ENCODE measurements at regions not wholly inside any gene's neighbourhood (a gene's known extent, or its start where the extent isn't known, plus 50 kb on each side); places are given as distances from the start of the nearest gene placed in this dataset.

DNA sequence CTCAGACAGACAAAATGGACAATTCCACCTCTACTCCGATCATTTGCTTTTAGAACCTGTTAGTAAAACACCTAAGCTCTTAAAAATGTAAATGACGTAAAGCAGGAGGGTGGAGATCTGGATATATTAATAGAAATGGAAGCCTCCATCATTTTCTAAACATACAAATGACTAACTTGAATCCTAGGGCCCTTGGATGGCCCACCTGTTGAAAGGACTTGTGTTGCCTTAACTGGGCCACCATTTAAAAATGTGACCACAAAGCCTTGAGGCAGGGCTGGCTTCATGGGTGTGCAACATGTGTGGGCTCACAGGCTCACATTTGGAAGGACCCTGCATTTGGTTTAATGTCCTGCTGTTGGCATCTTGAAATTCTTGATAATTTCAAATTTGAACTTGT, 131.5 kb upstream of the PRMT8 start:
- TF ChIP-seq SP1 (IDR thresholded peaks at IDR 0.05) (no peak), HNF4G (IDR thresholded peaks at IDR 0.05) (no peak), JUND (IDR thresholded peaks at IDR 0.05) (no peak), RAD21 (IDR thresholded peaks at IDR 0.05) (no peak), NR2F2 (IDR thresholded peaks at IDR 0.05) (no peak), YY1 (IDR thresholded peaks at IDR 0.05) (no peak), GABPA (IDR thresholded peaks at IDR 0.05 in 1 of 2, conservative IDR thresholded peaks at IDR 0.05 in 1 of 2) (no peak), EGR1 (IDR thresholded peaks at IDR 0.05; ENCODE audit: low read depth in 2 of 2) (no peak), RXRA (IDR thresholded peaks at IDR 0.05) (no peak), FOXA2 (IDR thresholded peaks at IDR 0.05) (no peak), HNF4A (conservative IDR thresholded peaks at IDR 0.05) (no peak), FOXA1 (IDR thresholded peaks at IDR 0.05) (no peak), TAF1 (conservative IDR thresholded peaks at IDR 0.05) (no peak)
- TF ChIP-seq, protein P1, sequence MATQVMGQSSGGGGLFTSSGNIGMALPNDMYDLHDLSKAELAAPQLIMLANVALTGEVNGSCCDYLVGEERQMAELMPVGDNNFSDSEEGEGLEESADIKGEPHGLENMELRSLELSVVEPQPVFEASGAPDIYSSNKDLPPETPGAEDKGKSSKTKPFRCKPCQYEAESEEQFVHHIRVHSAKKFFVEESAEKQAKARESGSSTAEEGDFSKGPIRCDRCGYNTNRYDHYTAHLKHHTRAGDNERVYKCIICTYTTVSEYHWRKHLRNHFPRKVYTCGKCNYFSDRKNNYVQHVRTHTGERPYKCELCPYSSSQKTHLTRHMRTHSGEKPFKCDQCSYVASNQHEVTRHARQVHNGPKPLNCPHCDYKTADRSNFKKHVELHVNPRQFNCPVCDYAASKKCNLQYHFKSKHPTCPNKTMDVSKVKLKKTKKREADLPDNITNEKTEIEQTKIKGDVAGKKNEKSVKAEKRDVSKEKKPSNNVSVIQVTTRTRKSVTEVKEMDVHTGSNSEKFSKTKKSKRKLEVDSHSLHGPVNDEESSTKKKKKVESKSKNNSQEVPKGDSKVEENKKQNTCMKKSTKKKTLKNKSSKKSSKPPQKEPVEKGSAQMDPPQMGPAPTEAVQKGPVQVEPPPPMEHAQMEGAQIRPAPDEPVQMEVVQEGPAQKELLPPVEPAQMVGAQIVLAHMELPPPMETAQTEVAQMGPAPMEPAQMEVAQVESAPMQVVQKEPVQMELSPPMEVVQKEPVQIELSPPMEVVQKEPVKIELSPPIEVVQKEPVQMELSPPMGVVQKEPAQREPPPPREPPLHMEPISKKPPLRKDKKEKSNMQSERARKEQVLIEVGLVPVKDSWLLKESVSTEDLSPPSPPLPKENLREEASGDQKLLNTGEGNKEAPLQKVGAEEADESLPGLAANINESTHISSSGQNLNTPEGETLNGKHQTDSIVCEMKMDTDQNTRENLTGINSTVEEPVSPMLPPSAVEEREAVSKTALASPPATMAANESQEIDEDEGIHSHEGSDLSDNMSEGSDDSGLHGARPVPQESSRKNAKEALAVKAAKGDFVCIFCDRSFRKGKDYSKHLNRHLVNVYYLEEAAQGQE (IDR thresholded peaks at IDR 0.05) = no peak
- TF ChIP-seq, protein P2, sequence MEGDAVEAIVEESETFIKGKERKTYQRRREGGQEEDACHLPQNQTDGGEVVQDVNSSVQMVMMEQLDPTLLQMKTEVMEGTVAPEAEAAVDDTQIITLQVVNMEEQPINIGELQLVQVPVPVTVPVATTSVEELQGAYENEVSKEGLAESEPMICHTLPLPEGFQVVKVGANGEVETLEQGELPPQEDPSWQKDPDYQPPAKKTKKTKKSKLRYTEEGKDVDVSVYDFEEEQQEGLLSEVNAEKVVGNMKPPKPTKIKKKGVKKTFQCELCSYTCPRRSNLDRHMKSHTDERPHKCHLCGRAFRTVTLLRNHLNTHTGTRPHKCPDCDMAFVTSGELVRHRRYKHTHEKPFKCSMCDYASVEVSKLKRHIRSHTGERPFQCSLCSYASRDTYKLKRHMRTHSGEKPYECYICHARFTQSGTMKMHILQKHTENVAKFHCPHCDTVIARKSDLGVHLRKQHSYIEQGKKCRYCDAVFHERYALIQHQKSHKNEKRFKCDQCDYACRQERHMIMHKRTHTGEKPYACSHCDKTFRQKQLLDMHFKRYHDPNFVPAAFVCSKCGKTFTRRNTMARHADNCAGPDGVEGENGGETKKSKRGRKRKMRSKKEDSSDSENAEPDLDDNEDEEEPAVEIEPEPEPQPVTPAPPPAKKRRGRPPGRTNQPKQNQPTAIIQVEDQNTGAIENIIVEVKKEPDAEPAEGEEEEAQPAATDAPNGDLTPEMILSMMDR (IDR thresholded peaks at IDR 0.05; ENCODE audit: low read depth, low read length, missing input control) = no peak
- TF ChIP-seq, protein P3, sequence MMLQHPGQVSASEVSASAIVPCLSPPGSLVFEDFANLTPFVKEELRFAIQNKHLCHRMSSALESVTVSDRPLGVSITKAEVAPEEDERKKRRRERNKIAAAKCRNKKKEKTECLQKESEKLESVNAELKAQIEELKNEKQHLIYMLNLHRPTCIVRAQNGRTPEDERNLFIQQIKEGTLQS (IDR thresholded peaks at IDR 0.05) = no peak
- TF ChIP-seq, protein P4, sequence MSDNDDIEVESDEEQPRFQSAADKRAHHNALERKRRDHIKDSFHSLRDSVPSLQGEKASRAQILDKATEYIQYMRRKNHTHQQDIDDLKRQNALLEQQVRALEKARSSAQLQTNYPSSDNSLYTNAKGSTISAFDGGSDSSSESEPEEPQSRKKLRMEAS (IDR thresholded peaks at IDR 0.05) = no peak
- TF ChIP-seq, protein P5, sequence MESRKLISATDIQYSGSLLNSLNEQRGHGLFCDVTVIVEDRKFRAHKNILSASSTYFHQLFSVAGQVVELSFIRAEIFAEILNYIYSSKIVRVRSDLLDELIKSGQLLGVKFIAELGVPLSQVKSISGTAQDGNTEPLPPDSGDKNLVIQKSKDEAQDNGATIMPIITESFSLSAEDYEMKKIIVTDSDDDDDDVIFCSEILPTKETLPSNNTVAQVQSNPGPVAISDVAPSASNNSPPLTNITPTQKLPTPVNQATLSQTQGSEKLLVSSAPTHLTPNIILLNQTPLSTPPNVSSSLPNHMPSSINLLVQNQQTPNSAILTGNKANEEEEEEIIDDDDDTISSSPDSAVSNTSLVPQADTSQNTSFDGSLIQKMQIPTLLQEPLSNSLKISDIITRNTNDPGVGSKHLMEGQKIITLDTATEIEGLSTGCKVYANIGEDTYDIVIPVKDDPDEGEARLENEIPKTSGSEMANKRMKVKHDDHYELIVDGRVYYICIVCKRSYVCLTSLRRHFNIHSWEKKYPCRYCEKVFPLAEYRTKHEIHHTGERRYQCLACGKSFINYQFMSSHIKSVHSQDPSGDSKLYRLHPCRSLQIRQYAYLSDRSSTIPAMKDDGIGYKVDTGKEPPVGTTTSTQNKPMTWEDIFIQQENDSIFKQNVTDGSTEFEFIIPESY (IDR thresholded peaks at IDR 0.05) = no peak
- Histone ChIP-seq H3K4me1 (ENCODE audit: control insufficient read depth in 4 of 4, insufficient read depth in 4 of 4, low read length in 3 of 4) (no peaks in the 10 kb centered on the region), H3K4me3 (ENCODE audit: low read depth in 1 of 3, low read length in 3 of 3) (no peak overlapping the region), H3K27ac (ENCODE audit: low read depth in 1 of 2, low read length in 2 of 2) (no peak overlapping the region), H3K27me3 (ENCODE audit: control insufficient read depth in 4 of 4, insufficient read depth in 4 of 4, low read length in 3 of 4) (peaks cover 0 to under 1% (median 0%) of the 10 kb centered on the region in 4 donors), H3K36me3 (ENCODE audit: control insufficient read depth in 4 of 4, insufficient read depth in 3 of 4, low read depth in 1 of 4, low read length in 3 of 4) (no peaks in the 10 kb centered on the region), H3K9ac (ENCODE audit: low read depth in 1 of 2, low read length in 2 of 2) (no peak overlapping the region), H3K9me3 (ENCODE audit: control insufficient read depth in 4 of 4, low read length in 3 of 4) (no peaks in the 10 kb centered on the region)
- DNase-seq (ENCODE audit: low spot score) = no peak
- 90% methylated on average over 2 of the region's 2 CpGs for WGBS
